ENCODE measurements at regions not wholly inside any gene's neighbourhood (a gene's known extent, or its start where the extent isn't known, plus 50 kb on each side); places are given as distances from the start of the nearest gene placed in this dataset.

DNA sequence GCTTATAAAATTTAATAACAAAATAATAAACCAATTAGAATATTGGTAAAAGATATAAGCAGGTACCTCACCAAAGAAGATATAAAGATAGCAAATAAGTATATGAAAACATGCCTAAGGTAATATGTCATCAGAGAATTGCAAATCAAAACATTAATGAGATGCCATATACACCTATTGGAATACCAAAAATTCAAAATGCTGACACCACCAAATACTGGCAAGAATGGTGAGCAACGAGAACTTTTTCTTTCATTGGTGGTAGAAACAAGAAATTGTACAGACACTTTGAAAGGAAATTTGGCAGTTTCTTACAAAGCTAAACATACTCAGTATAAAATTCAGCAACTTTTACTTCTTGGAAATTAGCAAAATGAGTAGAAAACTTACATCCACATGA, 346.9 kb upstream of the ROBO1 start:
- no peak for FAIRE-seq

DNA sequence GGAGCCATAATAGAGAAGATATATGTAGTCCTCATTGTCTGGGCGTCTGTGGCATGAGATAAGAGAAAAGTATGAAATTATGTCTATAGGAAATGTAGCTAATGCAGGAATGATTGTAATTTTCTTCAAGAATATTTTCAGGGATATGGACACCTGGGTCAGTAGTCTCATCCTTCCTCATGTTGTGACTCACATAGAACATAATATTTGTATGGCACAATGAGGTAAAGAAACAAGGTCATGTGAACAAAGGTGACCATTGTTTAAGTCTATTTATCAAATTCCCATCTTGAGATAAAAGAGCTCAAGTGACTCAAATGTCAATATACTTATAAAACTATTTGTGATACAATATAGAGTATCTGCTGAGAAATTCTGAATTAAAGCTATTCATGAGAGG, 345.5 kb upstream of the ROBO1 start:
- FAIRE-seq = no peak

DNA sequence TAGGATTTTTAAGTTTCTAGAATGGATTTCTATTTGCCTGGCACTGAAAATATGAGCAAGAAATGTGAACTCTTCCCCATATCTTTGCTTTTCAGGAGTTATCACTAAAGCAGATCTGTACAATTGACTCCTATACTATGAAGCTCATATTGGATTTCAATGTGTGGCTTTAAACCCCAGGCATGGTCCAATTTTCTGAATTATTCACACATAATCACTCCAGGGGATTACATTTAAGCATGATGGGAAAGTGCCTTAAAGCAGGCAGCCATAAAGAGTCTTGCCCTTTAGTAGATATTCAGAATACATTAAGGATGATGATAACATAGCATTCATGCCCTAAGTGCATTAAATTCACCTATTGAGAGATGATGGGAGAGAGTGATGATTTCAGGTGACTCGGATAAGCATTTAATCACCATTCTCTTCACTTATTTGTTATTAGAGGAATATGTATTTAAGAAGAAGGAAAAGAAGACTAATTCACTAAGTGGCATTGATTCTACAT, 331.8 kb upstream of the ROBO1 start:
- FAIRE-seq = no peak

DNA sequence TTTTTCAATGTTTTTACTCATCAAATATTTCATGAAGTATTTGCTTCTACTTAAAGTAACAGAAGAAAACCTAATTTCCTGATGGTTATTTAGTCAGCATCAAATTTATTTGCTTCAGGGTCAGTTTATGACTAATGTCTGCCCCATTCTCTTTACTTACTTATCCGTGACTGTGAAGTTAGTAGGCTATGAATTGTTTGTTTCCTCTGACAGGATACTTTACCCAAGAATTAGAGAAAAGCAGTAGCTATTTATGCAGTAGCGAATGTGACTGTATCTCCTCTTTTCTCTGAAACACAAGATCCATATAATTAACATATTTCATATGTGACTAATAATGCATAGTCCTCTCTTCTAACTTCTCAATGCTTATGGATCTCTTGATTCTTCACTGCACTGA, 329.9 kb upstream of the ROBO1 start:
- FAIRE-seq = no peak

DNA sequence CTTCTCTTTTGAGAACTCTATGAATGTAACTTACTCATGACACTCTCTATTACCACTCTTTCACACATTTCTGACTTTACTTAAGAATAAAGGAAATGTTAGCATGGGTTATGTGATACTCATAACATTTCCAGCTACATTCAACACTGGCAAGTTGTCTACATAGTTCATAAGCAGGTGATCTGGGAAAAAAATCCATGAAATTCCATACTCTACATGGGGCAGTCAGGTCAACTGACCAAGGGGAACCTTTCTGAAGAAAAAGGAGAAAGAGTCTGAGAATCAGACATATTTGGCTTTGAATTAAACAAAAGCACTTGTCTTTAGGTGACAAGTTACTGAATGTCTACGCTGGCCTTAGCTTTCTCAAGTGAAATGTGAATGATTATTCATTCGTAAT, 329.1 kb upstream of the ROBO1 start:
- no peak for FAIRE-seq

DNA sequence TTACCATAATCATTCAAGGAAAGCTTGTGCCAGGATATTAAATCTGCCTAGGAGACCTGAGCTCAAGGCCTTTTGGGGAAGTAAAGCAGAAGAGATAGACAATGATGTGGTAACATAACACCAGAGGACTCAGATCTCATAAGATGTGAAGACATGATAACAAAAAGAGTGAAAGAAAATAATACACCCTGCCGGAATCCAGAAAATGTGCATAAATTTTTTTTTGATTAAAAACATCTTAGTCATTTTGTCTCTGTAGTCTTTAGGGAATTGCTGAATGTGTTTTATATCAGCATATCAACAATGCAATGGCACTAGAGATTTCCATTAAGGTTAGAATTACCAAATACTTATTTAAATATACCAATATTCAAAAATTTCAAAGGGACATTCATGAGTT, 326.8 kb upstream of the ROBO1 start:
- FAIRE-seq = no peak

DNA sequence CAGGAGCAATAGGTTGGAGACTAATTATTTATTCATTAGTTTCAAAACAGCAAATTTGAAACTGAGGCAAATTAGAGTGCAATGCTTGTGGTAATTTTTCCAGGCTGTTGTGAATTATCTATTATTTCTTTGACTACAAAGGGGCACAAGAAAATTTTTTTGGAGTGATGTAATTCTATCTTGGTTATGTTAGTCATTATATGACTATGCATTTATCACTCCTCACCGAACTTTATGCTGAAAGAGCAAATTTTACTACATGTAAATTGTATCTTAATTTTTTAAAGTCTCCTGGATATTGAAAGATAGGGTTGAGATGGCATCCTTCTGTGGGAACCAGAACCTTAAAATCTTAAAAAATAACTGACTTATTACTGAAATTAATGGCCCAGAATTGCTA, 320.0 kb upstream of the ROBO1 start:
- FAIRE-seq = no peak

DNA sequence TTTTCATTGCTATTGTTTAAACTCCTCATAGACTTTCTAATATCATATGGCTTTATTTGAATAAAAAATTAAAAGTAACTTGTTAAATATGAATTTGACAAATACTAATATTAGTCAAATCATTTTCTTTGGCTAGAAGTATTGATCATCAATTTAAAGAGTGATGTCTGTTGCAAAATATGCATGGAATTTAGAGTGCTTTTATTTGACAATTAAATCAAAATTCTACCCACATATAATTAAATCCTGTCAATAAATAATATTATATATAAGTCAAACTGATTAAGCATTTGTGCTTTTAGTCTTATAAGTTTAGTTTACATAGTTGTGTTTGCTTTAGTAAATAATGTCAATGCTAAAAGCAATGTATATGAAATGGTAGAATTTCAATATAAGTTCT, 318.6 kb upstream of the ROBO1 start:
- FAIRE-seq = no peak

DNA sequence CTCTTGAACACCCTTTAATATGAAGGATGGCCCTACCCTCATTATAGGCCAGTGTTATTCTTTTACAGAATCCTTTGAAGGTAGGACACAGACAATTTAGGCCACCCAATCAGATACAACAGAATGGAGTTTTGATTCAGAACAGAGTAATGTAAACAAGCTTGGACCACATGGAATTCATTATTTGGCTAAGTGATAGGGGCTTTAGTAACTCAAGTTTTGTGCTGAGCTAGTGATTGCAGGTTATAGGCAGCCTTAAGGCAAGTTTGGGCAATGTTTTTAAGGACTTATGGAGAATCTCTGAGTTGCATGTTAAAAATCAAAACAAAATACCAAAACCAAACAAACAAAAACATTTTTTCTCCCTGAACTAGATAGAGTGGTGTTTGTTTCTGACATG, 312.1 kb upstream of the ROBO1 start:
- FAIRE-seq = no peak

DNA sequence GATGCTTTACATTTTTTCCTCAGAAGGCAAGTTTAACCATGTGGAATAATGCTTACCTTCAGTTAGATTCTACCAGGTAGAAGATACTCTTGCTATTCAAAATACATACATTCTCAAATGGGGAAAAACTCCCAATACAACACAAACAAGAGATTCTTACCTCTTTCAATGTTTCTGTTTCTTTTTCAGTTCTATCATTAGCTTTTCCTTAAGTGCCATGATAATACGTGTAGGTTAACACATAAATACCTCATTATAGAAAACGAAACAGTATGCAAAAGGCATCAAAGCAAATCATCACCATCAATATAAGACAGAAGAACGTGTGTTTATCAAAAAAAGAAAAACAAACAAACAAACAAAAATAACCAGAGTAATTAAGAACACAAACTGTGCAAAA, 300.7 kb upstream of the ROBO1 start:
- no peak for FAIRE-seq

DNA sequence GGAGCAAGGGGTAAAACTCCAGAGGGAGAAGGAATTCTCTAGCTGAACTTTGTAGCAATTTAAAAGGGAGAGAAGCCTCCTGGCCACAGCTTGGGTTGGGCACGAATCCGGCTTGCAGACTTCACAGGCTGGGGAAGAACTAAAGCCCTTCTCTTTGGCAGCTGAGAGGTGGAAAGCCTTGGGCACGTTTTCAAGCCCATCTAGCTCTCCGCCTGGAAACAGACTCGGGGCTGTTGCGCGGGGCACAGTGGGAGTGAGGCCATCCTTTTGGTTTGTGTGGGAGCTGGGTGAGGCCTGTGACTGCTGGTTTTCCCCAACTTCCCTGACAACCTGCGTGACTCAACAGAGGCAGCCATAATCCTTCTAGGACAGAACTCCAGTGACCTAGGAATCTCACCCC, 295.7 kb upstream of the ROBO1 start:
- FAIRE-seq = no peak

DNA sequence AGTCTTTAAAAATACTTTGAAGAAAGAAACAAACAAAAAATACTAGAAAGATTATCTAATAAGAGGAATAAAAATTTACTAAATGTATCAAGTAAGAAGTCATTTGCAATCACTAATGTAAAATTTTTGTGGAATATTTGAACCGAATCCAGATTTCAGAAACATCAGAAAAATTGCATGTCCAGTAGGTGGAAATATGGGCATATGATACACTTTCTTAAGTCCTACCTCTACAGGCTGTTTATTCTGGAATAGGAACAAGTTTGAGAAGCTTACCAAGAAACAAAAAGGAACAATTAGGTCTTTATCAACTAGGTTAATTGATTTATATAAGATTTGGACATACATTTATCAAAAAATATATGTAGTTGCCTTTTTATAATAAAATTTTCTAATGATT, 292.9 kb upstream of the ROBO1 start:
- no peak for FAIRE-seq

DNA sequence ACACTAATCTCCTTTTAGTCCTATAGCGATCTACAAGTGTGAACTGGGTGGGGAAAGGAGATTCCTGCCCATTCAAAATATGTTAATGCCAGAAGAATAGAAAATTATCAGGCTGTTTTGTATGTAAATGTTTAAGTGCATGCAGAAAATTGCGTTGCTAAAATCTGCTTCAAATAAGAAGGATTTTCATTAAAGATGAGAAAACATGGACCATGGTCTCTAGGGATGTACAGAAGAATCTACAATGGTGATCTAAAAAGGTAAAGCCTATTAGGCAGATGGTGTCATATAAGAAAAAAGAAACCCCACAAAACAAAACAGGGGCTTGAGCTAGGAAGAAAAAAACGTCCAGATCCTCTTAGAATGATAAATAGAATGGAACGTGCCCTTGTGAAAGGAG, 287.5 kb upstream of the ROBO1 start:
- no peak for FAIRE-seq

DNA sequence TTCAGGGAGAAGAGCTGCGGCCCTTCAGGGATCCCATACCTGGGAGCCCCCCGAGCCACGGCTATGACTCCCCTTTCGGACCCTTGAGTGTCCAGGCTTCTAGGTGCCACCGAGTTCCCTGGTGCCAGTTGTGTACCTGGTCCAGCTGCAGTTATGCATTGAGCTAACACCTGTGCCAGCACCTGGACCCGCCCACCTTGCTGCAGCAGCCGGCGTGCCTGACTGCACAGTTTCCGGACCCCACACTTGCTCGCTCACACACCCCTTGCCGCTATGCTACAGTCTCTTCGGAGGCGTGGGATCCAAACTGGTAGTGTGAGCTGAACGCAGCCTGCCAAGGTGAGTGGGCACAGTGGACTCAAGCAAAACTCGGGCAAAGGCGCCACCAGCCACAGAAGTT, 284.5 kb upstream of the ROBO1 start:
- FAIRE-seq = no peak

DNA sequence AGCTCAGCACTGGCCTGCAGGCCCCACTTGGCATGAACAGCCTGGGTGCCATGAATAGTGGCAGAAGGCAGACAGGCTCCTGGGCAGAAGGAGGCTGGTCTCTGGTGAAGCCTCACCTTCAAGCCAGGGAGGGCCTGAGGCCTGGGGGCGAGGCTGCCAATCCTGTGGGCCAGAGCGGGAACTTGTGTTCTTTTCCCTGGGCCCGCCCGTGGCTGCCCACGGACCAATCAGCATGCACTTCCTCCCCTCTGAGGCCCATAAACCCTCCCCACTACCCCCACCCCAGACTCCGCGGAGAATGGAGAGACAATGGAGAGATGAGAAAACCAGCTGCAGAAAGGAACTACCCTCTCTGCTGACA, 283.8 kb upstream of the ROBO1 start:
- FAIRE-seq = no peak

DNA sequence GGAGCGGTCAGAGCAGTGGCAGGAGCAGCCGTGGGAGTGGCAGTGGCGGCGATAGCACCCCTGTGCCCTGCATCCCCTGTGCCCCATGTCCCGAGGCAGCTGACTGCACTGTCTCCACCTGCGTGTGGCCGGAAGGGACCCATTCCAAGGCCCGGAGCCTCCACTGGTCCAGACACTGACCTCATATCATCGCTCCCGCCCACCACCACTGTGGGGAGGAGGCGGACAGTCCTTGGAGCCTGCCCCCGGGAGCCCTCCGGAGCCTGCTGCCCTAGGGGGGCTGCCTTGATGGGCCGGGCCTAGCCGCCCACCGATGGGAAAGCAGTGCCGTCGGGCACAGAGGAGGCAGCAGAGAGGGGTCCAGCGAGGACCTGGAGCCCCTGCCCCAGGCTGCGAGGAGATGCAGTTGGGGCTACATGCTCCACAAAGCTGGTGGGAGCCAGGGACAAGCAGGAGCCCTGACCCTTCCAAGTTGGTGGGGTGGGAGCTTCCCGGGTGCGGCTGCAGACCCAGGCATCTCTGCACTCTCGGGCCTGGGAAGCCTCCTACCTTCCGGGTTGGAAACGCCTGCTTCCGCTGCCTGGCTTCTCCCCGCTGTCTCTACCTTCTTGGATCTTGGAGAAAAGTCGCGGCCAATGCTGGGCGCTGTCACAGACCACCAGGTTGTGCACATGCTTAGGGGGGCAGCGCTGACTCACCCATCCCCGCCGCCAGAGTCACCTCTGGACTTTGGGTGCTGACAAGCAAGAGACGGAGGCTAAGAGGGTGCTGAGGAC, 283.2 kb upstream of the ROBO1 start:
- no peak for FAIRE-seq

DNA sequence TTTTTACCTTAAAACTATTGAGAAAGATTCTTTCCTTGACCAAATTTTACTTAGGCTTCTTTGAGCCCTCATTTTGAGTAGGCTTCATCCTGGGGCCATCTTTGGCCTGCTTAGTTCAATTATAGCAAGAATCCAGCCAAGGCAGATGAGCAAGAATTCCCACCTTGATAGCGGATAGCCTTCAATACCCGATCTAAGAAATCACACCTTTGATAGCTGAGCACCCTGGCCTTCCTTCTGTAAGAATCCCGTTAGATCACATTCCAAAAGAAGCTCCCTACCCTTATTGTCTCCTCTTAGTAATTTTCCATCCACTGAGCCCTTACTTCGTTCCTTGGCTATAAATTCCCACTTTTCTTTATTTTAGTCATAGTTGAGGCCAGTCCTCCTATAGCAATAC, 275.4 kb upstream of the ROBO1 start:
- FAIRE-seq = no peak

DNA sequence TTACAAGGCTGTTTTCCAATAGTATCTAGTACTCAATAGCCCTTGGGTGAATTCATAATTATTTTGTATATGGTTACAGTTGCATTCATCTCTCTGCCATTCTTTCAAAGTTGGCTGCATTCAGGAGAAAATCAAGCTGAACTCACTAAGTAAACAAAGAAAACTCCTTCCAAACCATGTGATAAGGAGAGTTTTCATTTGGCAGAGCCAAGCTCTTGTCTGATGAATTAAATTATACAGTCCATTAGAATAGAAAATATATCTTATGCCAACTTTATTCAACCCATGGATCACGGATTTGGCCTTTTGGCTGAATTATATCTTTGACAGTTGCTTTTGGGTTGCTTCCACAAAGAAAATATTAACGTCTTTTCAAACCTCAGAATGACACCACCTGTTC, 272.3 kb upstream of the ROBO1 start:
- no peak for FAIRE-seq

DNA sequence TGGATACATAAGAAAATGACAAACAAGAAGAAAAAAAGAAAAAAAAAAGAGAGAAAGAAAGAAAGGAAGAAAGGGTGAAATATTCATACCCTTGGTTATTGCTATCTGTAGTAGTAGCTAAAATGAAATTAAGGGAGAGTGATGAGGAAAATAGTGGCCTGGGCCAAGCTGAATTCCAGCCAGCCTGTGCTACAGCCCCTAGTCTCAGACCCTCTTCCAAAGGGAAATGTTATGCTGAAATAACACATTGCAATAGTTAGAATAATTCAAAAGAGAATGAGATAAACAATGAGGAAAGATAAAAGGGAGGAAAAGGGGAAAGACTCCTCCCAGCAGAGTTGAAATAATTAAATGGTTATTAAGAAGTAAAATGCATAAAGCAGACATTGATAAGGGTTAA, 268.4 kb upstream of the ROBO1 start:
- FAIRE-seq = no peak

DNA sequence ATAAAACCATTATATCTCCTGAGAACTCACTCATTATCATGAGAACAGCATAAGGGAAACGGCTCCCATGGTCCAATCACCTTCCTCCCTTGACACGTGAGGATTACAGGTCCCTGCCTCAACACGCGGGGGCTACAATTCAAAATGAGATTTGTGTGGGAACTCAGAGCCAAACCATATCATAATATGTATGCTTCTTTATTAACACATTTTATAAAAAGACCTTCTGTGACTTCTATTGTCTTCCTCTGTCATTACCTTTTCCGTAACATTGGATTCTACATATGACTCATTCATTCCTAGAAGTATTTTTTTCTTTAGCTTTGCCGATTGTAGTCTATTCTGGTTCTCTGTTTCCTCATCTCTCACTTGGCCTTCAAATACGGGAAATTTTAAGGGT, 267.2 kb upstream of the ROBO1 start:
- no peak for FAIRE-seq

DNA sequence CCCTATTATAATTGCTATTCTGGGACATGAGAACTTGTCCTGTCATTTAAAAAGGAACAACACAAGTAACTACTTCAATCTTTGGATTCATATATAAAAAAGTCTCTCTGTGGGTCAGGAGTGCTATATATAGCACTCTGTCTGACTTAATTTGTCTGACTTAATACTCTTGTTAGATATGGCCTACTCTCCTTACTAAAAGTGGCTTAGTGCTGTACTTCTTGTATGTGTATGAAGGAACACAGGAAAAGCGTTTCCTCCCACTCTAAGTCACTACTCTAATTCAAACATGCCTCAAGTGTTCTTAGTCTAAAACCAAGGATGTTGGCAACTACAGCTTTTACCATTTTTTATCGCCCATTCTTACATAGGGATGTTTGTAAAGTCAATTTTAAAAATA, 255.2 kb upstream of the ROBO1 start:
- FAIRE-seq = no peak

DNA sequence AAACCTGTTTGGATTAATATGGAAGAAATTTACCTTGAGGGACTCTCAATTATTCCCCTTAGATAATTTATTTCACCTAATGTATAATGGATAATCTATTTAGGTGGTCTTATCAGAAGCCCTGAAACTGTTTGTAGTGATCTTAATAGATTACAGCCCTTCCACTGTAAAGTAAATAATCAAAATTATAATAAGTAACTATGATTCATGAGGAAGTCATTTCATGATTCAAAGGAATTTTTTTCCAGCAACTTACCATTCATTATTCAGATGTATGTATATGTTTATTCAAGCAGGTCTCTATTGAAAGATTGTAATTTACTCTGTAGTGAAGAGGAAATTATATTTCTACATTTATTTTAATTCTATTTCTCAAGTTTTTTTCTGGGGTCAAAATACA, 250.6 kb upstream of the ROBO1 start:
- peak; percentile 36 for FAIRE-seq

DNA sequence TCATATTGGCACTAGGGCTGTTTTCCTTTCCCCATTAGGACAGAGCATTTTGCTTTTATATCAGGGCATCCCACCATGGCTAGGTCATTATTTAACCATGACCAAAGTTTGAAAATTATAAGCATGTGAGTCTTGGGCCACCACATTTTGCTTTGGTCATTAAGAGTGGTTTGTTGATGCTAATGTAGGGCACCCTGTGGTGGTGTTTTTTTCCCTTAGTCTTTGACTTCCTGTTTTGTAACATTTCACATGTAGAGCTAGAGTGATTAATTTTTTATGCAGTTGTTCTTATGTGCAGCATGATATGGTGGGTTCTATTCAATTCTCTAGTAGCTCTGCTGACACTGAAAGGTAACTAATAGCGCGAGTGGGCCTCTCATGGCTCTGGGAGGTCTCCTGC, 249.6 kb upstream of the ROBO1 start:
- no peak for FAIRE-seq

DNA sequence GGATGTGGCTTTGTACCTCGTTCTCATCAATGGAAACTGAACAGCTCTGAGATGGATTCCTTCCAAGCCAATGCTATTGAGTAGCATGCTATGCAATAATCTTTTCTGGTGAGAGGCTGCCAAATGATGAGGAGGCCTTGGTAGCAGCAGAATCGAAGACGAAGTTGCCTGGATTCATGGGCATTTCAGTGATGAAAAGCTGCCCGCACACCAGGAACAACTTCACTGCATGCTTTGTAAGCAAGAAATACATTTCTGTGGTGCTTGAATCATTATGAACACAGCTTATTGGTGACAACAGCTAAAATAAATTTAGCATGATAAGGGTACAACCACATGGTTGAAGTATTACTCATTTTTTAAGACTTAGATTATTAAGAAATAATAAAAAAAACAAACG, 246.8 kb upstream of the ROBO1 start:
- FAIRE-seq = no peak

DNA sequence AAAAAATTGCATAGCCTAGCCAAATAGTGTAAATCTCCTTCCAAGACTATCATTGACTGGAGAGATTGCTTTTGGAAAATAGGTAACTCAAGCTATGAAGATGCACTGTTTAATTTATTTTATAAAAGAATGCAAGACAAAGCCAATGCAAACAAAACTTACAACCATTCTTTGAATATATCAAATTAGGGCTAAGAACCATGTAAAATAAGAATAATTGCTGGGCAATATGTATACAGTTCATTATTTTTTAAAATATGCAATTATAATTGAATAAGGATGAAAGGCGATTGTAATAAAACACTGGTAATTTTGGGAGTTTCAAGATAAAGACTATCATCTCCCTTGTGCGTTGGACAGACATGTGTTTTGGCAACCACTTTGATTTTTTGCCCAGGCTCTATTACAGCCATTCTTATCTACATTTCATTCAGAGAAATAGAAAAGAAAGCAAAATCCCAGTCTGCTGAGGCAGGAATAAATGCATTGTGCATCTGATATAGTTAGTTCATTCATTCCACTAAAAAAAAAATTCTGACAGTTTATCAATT, 242.3 kb upstream of the ROBO1 start:
- FAIRE-seq = no peak
